Upper lobe of right lung (tissue), 1 donor: ENCODE measurements at regions not wholly inside any gene's neighbourhood (a gene's known extent, or its start where the extent isn't known, plus 50 kb on each side); places are given as distances from the start of the nearest gene placed in this dataset.
A peak's percentile ranks its signal among the peaks of the same experiment; 100 is the strongest.

Source experiments
- ATAC-seq: fragments of 200-7000 bp; cut with Tn5 transposase; one replicate; pipeline ENCODE4 v1.9.1; 2020; ENCODE audit warnings: mild to moderate bottlenecking, moderate library complexity
- DNase-seq: peaks from one replicate; pipeline ENCODE4 v3.0.0-alpha.2; 2020
- H3K27ac ChIP-seq: fragments of 200-600 bp; one replicate; pipeline ENCODE4 v1.8.0; 2022
- H3K27me3 ChIP-seq: fragments of 200-600 bp; one replicate; pipeline ENCODE4 v1.8.0; 2022; ENCODE audit warnings: mild to moderate bottlenecking
- H3K36me3 ChIP-seq: fragments of 200-600 bp; one replicate; pipeline ENCODE4 v1.8.0; 2022
- H3K4me1 ChIP-seq: fragments of 200-600 bp; one replicate; pipeline ENCODE4 v1.8.0; 2022
- H3K4me3 ChIP-seq: fragments of 200-600 bp; one replicate; pipeline ENCODE4 v1.8.0; 2022; ENCODE audit warnings: mild to moderate bottlenecking
- H3K9me3 ChIP-seq: fragments of 200-600 bp; one replicate; pipeline ENCODE4 v1.8.0; 2022
- CTCF ChIP-seq: fragments of 200-600 bp; IDR thresholded peaks from one replicate; pipeline ENCODE4 v1.8.0; 2022; ENCODE audit warnings: antibody characterized with exemption
- intact Hi-C: fragments of 100-400 bp; cut with DNase I; formaldehyde crosslinking; loops from one replicate; pipeline ENCODE4 v1.11.0; 2022
- donor health status: DM: no; HTN: yes; CAD: no; lungs with severe emphysema.

DNA sequence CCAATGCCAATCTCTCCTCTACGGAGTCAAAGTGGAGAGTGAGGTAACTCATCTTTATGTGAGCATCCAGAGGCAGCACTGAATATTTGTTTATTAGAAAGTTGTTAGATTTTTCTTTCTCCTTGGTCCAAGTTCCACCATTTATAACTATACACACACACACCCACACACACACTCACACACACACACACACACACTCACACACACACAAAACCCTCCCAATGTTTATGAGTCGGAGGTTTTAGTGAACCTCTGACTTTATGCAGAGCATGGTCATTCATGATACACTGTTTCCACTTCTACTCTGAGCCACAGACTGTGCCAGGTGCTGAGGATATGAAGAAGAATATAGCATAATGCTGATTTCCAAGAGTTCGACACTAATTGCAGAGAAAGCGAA is 132.9 kb upstream of the CCDC68 start:
- Histone ChIP-seq H3K4me3 (no peak overlapping the region), H3K36me3 (no peaks in the 10 kb centered on the region), H3K27me3 (no peaks in the 10 kb centered on the region), H3K27ac (no peak overlapping the region), H3K4me1 (no peaks in the 10 kb centered on the region), H3K9me3 (no peaks in the 10 kb centered on the region)
- TF ChIP-seq CTCF, result no peak
- DNase-seq (no peak), ATAC-seq (no peak)
- intact Hi-C loops, result no loop called here

GRCh38 chr18:55090564-55091188 is 131.4 kb upstream of the CCDC68 start:
- no peaks in the 10 kb centered on the region for H3K4me1 ChIP-seq
- TF ChIP-seq CTCF, result no peak
- no peak overlapping the region for H3K27ac ChIP-seq
- no peaks in the 10 kb centered on the region for H3K36me3 ChIP-seq
- H3K27me3 ChIP-seq, result no peaks in the 10 kb centered on the region
- ATAC-seq, result no peak
- no peak overlapping the region for H3K4me3 ChIP-seq
- intact Hi-C loops, result no loop called here
- DNase-seq, result no peak
- no peaks in the 10 kb centered on the region for H3K9me3 ChIP-seq

DNA sequence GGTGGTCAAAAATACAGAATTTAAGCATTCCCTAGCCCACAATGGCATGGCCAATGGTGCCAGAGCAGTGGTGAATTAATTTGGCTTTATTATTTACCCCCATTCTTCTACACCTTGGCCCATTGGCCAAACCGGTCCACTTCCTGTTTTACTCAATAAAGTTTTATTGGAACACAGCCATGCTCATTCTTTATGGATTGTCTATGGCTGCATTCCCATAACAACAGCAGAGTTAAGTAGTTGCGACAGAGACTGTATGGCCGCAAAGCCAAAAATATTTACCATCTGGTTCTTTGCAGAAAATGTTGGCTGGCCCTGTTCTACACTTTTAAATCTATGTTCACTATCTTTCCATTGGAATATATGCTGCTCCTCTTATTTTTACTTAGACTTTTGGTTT is 130.3 kb upstream of the CCDC68 start:
- ATAC-seq, result no peak
- no peak overlapping the region for H3K4me3 ChIP-seq
- H3K27me3 ChIP-seq, result no peaks in the 10 kb centered on the region
- no peak overlapping the region for H3K27ac ChIP-seq
- H3K36me3 ChIP-seq, result no peaks in the 10 kb centered on the region
- H3K4me1 ChIP-seq, result no peaks in the 10 kb centered on the region
- TF ChIP-seq CTCF, result no peak
- no peaks in the 10 kb centered on the region for H3K9me3 ChIP-seq
- no peak for DNase-seq
- intact Hi-C loops, result no loop called here

GRCh38 chr18:55088561-55088960 is 129.3 kb upstream of the CCDC68 start:
- no peak for TF ChIP-seq CTCF
- Histone ChIP-seq H3K4me1 (no peaks in the 10 kb centered on the region), H3K4me3 (no peak overlapping the region), H3K36me3 (no peaks in the 10 kb centered on the region), H3K27me3 (no peaks in the 10 kb centered on the region), H3K9me3 (no peaks in the 10 kb centered on the region), H3K27ac (no peak overlapping the region)
- ATAC-seq, result no peak
- DNase-seq, result no peak
- intact Hi-C loops, result no loop called here

GRCh38 chr18:55088000-55088401 is 128.7 kb upstream of the CCDC68 start:
- H3K9me3 ChIP-seq, result no peaks in the 10 kb centered on the region
- no peak for TF ChIP-seq CTCF

GRCh38 chr18:55086906-55087305 is 127.6 kb upstream of the CCDC68 start:
- no peak overlapping the region for H3K27ac ChIP-seq

More at GRCh38 chr18:55088000-55088401, 128.7 kb upstream of the CCDC68 start:
- ATAC-seq, result peak; percentile 41
- Histone ChIP-seq H3K27me3 (no peaks in the 10 kb centered on the region), H3K4me1 (no peaks in the 10 kb centered on the region), H3K36me3 (no peaks in the 10 kb centered on the region), H3K4me3 (no peak overlapping the region), H3K27ac (no peak overlapping the region)
- intact Hi-C loops, result no loop called here
- DNase-seq, result no peak

More at GRCh38 chr18:55086906-55087305, 127.6 kb upstream of the CCDC68 start:
- H3K27me3 ChIP-seq, result no peaks in the 10 kb centered on the region
- H3K36me3 ChIP-seq, result no peaks in the 10 kb centered on the region
- H3K4me3 ChIP-seq, result no peak overlapping the region
- H3K4me1 ChIP-seq, result no peaks in the 10 kb centered on the region
- ATAC-seq (no peak), DNase-seq (no peak)
- no peaks in the 10 kb centered on the region for H3K9me3 ChIP-seq
- intact Hi-C loops, result no loop called here
- no peak for TF ChIP-seq CTCF
